AG09319 (cell line): ENCODE measurements at regions not wholly inside any gene's neighbourhood (a gene's known extent, or its start where the extent isn't known, plus 50 kb on each side); places are given as distances from the start of the nearest gene placed in this dataset.
"Not testable (repeated sequence)": the region's sequence is repeated elsewhere in the genome, so short reads cannot be mapped to it uniquely, and the experiment has no call there.

Experiments used
- DNase-seq: peaks from one replicate; pipeline ENCODE4 v3.0.0-alpha.2; 2010; ENCODE audit warnings: low read depth; ENCODE audit errors: extremely low read depth
- TF ChIP-seq, protein P1 (sequence below): IDR thresholded peaks from 2 replicates; pipeline ENCODE4 v1.5.1; 2011; ENCODE audit warnings: low read depth, mild to moderate bottlenecking, inconsistent platforms, low read length, moderate library complexity

DNA sequence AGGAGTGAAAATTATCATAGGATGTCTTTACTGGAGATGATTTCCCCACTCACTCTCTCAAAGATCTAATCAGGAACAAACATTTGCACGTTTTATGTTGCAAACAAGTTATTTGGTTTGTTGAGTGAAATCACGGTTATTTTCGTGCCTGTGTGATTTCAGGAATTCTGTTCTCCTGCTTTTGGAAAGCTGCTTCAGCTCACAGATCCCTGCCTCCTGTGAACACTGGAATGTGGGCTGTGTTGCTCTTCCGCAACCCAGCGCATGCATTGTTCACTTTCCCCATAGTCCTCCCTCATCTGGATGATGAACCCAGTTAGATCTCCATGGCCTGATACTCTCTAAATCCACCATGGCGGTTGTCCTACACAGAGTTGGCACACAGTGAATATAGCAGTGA, 91.0 kb downstream of the PLEKHG1 start:
- TF ChIP-seq, protein P1, sequence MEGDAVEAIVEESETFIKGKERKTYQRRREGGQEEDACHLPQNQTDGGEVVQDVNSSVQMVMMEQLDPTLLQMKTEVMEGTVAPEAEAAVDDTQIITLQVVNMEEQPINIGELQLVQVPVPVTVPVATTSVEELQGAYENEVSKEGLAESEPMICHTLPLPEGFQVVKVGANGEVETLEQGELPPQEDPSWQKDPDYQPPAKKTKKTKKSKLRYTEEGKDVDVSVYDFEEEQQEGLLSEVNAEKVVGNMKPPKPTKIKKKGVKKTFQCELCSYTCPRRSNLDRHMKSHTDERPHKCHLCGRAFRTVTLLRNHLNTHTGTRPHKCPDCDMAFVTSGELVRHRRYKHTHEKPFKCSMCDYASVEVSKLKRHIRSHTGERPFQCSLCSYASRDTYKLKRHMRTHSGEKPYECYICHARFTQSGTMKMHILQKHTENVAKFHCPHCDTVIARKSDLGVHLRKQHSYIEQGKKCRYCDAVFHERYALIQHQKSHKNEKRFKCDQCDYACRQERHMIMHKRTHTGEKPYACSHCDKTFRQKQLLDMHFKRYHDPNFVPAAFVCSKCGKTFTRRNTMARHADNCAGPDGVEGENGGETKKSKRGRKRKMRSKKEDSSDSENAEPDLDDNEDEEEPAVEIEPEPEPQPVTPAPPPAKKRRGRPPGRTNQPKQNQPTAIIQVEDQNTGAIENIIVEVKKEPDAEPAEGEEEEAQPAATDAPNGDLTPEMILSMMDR, result no peak
- DNase-seq, result no peak

DNA sequence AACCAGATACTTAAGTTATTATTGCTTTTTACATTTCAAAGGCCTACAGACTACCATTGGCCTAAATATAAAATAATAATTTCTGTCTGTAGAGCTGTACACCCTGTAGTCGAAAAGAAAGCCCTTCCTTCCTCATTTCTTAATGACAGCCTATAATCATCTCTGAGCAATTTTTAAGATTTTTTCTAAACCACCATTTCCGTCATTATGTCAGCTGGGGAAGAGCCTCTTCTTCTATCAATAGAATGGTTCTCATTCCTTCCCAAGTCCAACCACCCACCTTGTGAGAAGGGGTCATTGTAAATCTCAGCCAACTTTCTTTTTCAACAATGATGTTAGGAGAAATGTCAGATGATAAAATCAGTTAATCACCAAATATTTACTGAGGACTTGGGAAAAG, 91.8 kb downstream of the PLEKHG1 start:
- DNase-seq, result no peak
- TF ChIP-seq, protein P1, result no peak

DNA sequence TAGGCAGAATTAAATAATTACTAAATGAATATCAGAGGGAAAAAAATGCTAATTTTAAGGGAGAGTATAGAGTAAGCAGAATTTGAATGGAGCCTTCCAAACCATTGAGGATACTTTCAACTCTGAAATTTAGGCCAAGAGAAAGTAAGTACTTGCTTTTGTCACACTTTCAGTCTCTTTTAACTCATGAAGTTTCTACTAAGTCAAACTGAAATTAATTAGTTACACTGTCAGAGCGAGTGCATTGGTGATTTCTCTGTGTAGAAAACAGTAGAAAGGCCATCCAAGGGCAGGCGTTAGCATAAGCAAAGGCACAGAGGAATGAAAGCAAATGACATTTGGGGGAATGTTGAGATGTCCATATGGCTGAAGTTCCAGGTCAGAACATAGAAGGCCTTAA, 92.9 kb downstream of the PLEKHG1 start:
- no peak for DNase-seq
- TF ChIP-seq, protein P1, result no peak

DNA sequence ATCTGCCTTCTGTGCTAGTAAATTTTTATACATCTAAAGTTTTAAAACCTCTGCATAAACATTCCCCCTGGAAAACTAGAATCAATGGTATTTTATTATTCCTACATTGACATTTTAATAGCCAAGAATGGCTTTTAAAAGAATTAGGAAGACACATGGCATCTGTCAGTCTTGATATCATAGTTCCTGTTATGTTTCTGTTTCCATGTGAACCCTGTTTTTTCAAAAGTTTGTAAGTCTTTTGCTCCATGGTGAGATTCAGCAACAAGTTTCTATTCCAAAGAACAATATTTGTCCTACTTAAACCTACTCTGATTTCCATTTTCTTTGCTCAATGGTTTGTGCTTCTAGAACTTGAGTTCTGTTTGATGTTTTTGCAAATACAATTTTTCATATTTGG, 95.2 kb downstream of the PLEKHG1 start:
- TF ChIP-seq, protein P1, result no peak
- DNase-seq, result no peak

DNA sequence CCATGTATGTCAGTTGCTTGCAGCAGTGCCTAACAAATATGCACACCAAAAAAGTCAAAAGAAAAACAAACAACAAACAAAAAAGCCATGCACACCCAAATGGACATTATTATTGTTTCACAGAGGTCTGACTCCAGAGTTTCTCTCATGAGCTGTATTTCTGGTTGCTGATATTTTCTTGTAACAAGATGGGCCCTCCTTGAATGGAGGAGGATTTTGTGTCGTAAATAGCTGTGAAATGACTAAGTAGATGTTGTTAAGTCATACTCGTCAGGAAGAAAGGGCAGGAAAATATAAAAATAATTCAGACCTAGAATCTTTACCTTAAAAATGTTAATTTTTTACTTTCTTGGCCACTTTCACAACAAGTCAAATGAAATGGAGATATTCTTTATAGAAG, 96.0 kb downstream of the PLEKHG1 start:
- TF ChIP-seq, protein P1, result no peak
- no peak for DNase-seq

DNA sequence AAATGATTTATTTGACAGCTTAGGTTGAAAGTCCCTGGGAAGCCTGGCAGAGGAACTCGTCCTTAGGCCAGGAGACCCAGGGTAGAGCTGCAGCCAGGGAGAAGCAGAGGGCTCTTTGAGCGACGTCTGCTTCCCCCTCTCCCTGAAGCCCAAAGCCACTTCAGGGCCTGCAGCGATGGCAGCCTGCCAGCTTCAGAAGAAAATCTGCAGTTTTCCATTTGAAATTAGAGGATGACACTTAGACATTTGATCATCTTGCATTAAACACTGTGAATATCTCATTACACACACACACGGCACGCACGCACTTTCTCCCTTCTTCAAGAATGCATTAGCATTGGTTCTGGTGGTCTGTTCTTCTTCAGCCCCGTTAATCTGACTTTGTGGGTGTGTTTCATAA, 96.5 kb downstream of the PLEKHG1 start:
- no peak for DNase-seq
- TF ChIP-seq, protein P1, result no peak

DNA sequence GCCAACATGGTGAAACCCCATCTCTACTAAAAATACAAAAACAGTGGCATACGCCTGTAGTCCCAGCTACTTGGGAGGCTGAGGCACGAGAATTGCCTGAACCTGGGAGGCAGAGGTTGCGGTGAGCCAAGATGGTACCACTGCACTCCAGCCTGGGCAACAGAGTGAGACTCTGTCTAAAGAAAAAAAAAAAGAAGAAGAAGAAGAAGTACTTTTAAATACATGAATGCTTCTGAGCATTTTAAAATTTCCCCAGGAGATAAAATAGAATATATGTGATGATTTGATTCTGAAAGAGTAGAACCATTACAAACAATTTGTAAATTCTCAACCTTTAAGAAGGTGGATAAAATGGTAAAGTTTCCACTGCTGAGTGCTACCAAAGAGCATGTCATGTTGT, 97.2 kb downstream of the PLEKHG1 start:
- DNase-seq, result not testable (repeated sequence)

DNA sequence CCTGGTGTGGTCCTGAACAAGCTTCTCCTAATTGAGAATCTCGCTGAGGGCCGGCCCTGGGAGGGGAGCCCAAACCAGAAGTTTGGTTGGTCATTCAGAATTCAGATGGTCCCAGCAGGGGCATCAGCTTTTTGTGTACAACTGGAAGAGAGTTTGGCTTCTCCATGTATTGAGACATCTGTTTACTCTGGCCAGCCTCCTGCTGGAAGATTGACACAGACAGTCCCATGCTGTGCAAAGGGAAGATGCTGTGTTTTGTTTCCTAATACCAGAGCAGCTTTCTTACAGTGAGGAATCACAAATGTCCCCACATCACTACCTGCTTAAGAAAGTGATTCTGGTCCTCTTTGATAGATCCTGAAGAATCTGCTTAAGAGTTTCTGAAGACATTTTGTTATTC, 97.8 kb downstream of the PLEKHG1 start:
- TF ChIP-seq, protein P1, result no peak
- no peak for DNase-seq
